ENCODE measurements at regions not wholly inside any gene's neighbourhood (a gene's known extent, or its start where the extent isn't known, plus 50 kb on each side); places are given as distances from the start of the nearest gene placed in this dataset.

DNA sequence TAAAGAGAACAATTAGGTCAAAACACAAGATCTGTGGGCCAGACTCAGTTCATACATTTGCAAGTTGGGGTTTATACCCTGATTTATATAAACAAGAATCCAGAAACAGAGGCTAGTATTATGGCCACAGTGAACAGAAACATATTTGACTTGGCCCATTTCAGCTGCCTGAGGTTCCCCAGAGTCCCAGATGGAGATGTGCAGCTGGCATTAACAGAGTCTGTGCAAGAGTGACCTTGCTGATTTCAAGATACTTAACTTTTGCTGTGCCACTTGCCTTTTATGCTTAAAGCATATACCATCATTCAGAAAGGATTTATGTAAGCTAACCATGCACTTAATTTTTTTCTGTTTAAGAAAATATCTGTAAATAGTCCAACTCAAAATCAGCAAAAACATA, 636.3 kb downstream of the TRIB2 start:
- Histone ChIP-seq H4K8ac (replicated peaks; ENCODE audit: insufficient read length, low read depth, low read length) (no peak overlapping the region), H3K79me2 (ENCODE audit: insufficient read depth, low read length) (no peaks in the 10 kb centered on the region), H2AK5ac (ENCODE audit: insufficient read length, low read length) (no peak overlapping the region), H2BK120ac (ENCODE audit: low read depth, low read length, poor library complexity, severe bottlenecking) (no peak overlapping the region), H3K9ac (ENCODE audit: extremely low read depth, insufficient read length, low read length) (no peak overlapping the region), H3K4me1 (ENCODE audit: insufficient read depth, low read length) (no peaks in the 10 kb centered on the region), H3K79me1 (ENCODE audit: insufficient read depth, low read depth, low read length, poor library complexity, severe bottlenecking) (no peaks in the 10 kb centered on the region), H3K4ac (ENCODE audit: low read depth, low read length) (no peak overlapping the region), H3K18ac (ENCODE audit: insufficient read length, low read depth, low read length) (no peak overlapping the region), H3K27ac (ENCODE audit: insufficient read length, low read depth, low read length) (no peak overlapping the region), H2BK20ac (ENCODE audit: low read depth, low read length, poor library complexity, severe bottlenecking) (no peak overlapping the region), H2BK5ac (ENCODE audit: insufficient read length, low read length) (no peak overlapping the region), H3K14ac (ENCODE audit: insufficient read depth, low read length) (no peak overlapping the region), H3K27me3 (ENCODE audit: insufficient read depth, low read length) (no peaks in the 10 kb centered on the region), H2BK15ac (ENCODE audit: low read depth, low read length) (no peak overlapping the region), H4K5ac (ENCODE audit: insufficient read length, low read depth, low read length) (no peak overlapping the region), H2BK12ac (ENCODE audit: insufficient read length, low read depth, low read length) (no peak overlapping the region), H3K56ac (ENCODE audit: insufficient read length, low read depth, low read length) (no peak overlapping the region), H4K91ac (ENCODE audit: insufficient read length, low read depth, low read length) (no peak overlapping the region), H3K4me2 (ENCODE audit: insufficient read depth, insufficient read length, low read length) (no peak overlapping the region), H3T11ph (ENCODE audit: low read length) (no peak overlapping the region), H3K9me3 (ENCODE audit: control insufficient read depth, low read depth, low read length) (peaks cover 5% of the 10 kb centered on the region), H4K20me1 (ENCODE audit: control insufficient read depth, insufficient read depth, insufficient read length) (no peaks in the 10 kb centered on the region), H3K23me2 (ENCODE audit: insufficient read length, low read depth, low read length, poor library complexity, severe bottlenecking) (no peaks in the 10 kb centered on the region), H2AFZ (ENCODE audit: low read length) (no peak overlapping the region), H3K23ac (ENCODE audit: insufficient read length, low read depth, low read length) (no peak overlapping the region)
- no peaks in the 10 kb centered on the region for H3K27me3 Mint-ChIP-seq (ENCODE audit: low read depth)
- H3K36me3 Mint-ChIP-seq (ENCODE audit: insufficient read depth in 1 of 3, low read depth in 3 of 3): no peaks in the 10 kb centered on the region; a peak in 1 of 7 replicates
- TF ChIP-seq CTCF (conservative IDR thresholded peaks at IDR 0.05): no peak
- no peak for DNase-seq
- no peak overlapping the region for H3K27ac Mint-ChIP-seq
- no peaks in the 10 kb centered on the region for H3K4me1 Mint-ChIP-seq
- 0 out of 5 replicates have a peak, but pooled peaks cover 0 to 2% of the 10 kb centered on the region in 2 experiments for H3K9me3 Mint-ChIP-seq
- no peak overlapping the region for H3K4me3 Mint-ChIP-seq
